ENCODE measurements at regions not wholly inside any gene's neighbourhood (a gene's known extent, or its start where the extent isn't known, plus 50 kb on each side); places are given as distances from the start of the nearest gene placed in this dataset.

DNA sequence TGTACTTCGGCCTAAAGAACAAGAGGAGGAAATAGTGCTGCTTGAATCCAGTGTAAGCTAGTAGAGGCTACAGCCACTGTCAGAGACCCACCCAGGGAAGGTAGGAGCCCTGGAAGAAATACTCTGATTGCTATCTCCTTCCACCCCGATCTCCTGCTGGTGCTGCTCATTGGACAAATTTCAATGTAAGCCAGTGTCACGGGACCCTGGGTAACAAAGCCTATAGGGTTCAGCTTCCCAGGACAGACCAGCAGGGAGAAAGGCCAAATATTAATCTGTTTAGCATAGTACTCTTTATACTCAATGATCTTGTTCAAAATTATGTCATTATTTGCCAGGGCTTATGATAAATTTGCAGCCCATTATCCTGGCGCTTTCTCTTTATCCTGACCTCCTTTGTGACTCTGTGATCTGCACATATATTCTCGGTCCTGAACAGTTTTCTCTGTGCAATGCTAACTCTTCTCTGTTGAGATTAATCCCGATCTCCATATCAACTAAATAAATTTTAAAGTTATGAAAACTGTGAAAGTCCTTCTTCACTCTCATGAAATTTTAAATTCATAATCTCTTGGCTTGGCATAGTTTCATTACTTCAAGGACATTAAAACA lies 218.8 kb upstream of the PREP start:
- TF ChIP-seq, protein P1, sequence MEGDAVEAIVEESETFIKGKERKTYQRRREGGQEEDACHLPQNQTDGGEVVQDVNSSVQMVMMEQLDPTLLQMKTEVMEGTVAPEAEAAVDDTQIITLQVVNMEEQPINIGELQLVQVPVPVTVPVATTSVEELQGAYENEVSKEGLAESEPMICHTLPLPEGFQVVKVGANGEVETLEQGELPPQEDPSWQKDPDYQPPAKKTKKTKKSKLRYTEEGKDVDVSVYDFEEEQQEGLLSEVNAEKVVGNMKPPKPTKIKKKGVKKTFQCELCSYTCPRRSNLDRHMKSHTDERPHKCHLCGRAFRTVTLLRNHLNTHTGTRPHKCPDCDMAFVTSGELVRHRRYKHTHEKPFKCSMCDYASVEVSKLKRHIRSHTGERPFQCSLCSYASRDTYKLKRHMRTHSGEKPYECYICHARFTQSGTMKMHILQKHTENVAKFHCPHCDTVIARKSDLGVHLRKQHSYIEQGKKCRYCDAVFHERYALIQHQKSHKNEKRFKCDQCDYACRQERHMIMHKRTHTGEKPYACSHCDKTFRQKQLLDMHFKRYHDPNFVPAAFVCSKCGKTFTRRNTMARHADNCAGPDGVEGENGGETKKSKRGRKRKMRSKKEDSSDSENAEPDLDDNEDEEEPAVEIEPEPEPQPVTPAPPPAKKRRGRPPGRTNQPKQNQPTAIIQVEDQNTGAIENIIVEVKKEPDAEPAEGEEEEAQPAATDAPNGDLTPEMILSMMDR (IDR thresholded peaks at IDR 0.05): no peak
- TF ChIP-seq EZH2 (IDR thresholded peaks at IDR 0.05): no peak
- TF ChIP-seq EZH2phosphoT487 (IDR thresholded peaks at IDR 0.05): no peak

Measured in neural progenitor cell (in vitro differentiated cells).